HG02870 (cell line): ENCODE measurements at regions not wholly inside any gene's neighbourhood (a gene's known extent, or its start where the extent isn't known, plus 50 kb on each side); places are given as distances from the start of the nearest gene placed in this dataset.
"Not testable (repeated sequence)": the region's sequence is repeated elsewhere in the genome, so short reads cannot be mapped to it uniquely, and the experiment has no call there.

Experiments
- ATAC-seq: cut with Tn5 transposase; IDR thresholded peaks from one replicate; pipeline ENCODE4 v1.9.1; 2021; ENCODE audit warnings: mild to moderate bottlenecking, moderate library complexity; ENCODE audit not compliant: unreplicated experiment

GRCh38 chr5:101091902-101092301 lies 188.8 kb upstream of the ST8SIA4 start:
- no peak for ATAC-seq

- no peak for ATAC-seq
These were observed 181.3 kb upstream of the ST8SIA4 start for GRCh38 chr5:101084353-101084752.

GRCh38 chr5:101080462-101081240 lies 177.6 kb upstream of the ST8SIA4 start:
- ATAC-seq, result no peak

GRCh38 chr5:101068298-101068697 lies 165.2 kb upstream of the ST8SIA4 start:
- no peak for ATAC-seq

- ATAC-seq, result no peak
These were observed 164.3 kb upstream of the ST8SIA4 start for GRCh38 chr5:101067429-101067828.

GRCh38 chr5:101062902-101063301 lies 159.8 kb upstream of the ST8SIA4 start:
- no peak for ATAC-seq

- ATAC-seq, result peak; percentile 62
These were observed 144.1 kb upstream of the ST8SIA4 start for GRCh38 chr5:101047181-101047580.

- ATAC-seq, result no peak
These were observed 142.6 kb upstream of the ST8SIA4 start for GRCh38 chr5:101045689-101046088.

- not testable (repeated sequence) for ATAC-seq
These were observed 136.9 kb upstream of the ST8SIA4 start for GRCh38 chr5:101040002-101040401.

GRCh38 chr5:101036778-101037177 lies 133.7 kb upstream of the ST8SIA4 start:
- no peak for ATAC-seq

- no peak for ATAC-seq
These were observed 132.3 kb upstream of the ST8SIA4 start for GRCh38 chr5:101035425-101035824.

- no peak for ATAC-seq
These were observed 121.2 kb upstream of the ST8SIA4 start for GRCh38 chr5:101024299-101024698.

GRCh38 chr5:101018299-101018698 lies 115.2 kb upstream of the ST8SIA4 start:
- ATAC-seq, result no peak

- no peak for ATAC-seq
These were observed 109.8 kb upstream of the ST8SIA4 start for GRCh38 chr5:101012880-101013279.

- peak; percentile 99 for ATAC-seq
These were observed 106.9 kb upstream of the ST8SIA4 start for GRCh38 chr5:101009758-101010519.

GRCh38 chr5:100992354-100992753 lies 89.3 kb upstream of the ST8SIA4 start:
- ATAC-seq, result no peak

- not testable (repeated sequence) for ATAC-seq
These were observed 80.5 kb upstream of the ST8SIA4 start for GRCh38 chr5:100983601-100984000.

GRCh38 chr5:100974082-100974481 lies 71.0 kb upstream of the ST8SIA4 start:
- ATAC-seq, result no peak

- no peak for ATAC-seq
These were observed 67.7 kb upstream of the ST8SIA4 start for GRCh38 chr5:100970646-100971255.

GRCh38 chr5:100965291-100965690 lies 62.2 kb upstream of the ST8SIA4 start:
- ATAC-seq, result no peak
